Astrocyte (in vitro differentiated cells and primary cell): ENCODE measurements at regions not wholly inside any gene's neighbourhood (a gene's known extent, or its start where the extent isn't known, plus 50 kb on each side); places are given as distances from the start of the nearest gene placed in this dataset.

Source experiments
- CTCF ChIP-seq: IDR thresholded peaks from 2 replicates; pipeline ENCODE4 v1.5.1; 2011; ENCODE audit warnings: low read depth, mild to moderate bottlenecking, inconsistent platforms, low read length, moderate library complexity; ENCODE audit not compliant: insufficient read depth
- EZH2 ChIP-seq: IDR thresholded peaks from 2 replicates; pipeline ENCODE4 v1.6.1; 2012; ENCODE audit warnings: mild to moderate bottlenecking, low read length, inconsistent platforms; ENCODE audit not compliant: insufficient read depth

GRCh38 chr21:43338951-43339350 lies 88.0 kb downstream of the SIK1 start:
- TF ChIP-seq CTCF (no peak), EZH2 (no peak)
